NCI-H69 (cell line): ENCODE measurements at regions not wholly inside any gene's neighbourhood (a gene's known extent, or its start where the extent isn't known, plus 50 kb on each side); places are given as distances from the start of the nearest gene placed in this dataset.

Experiments
- DNase-seq: peaks from one replicate; lab custom pipeline; 2025; lab: John Stamatoyannopoulos, UW

- DNase-seq, result no peak
These were observed 214.3 kb upstream of the RSPO3 start for GRCh38 chr6:126904176-126904575.

DNA sequence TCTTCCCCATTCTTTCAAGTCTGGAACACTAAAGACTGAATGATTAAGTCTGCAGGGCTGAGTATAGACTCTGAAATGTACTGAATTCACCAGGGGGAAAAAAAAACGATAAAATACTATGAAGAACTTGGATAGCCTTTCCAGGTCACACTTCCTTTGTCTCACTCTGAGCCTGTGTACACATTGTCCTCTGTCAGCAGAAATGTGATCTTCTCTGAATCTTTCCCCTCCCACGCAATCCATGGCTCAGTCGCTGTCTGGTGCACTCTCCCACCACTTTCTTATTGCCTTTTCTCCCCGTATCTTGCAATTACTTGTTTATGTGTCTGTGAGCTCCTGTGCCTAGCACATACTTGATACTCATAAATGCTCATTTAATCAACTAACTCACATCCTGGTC is 212.6 kb upstream of the RSPO3 start:
- DNase-seq, result peak; percentile 44

GRCh38 chr6:126907312-126907711 is 211.2 kb upstream of the RSPO3 start:
- no peak for DNase-seq

GRCh38 chr6:126907996-126908395 is 210.5 kb upstream of the RSPO3 start:
- no peak for DNase-seq

DNA sequence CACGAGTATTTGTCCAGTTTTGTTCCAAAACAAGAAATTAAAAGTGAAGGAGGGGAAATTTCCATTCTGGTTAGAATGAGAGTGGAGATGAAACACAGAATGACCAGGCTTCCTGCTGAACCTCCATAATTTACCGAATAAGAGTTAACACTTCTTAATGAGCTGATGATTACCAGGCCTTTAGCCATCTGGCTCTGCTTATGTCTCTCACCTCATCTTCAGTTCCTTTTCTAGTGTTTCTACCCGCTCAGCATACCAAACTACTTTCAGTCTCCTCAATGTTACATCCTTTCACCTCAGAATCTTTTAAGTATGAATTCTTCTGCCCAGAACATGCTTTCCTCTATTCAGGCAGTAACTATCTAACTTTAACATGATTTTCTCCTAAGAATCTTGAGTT is 209.0 kb upstream of the RSPO3 start:
- peak; percentile 14 for DNase-seq

DNA sequence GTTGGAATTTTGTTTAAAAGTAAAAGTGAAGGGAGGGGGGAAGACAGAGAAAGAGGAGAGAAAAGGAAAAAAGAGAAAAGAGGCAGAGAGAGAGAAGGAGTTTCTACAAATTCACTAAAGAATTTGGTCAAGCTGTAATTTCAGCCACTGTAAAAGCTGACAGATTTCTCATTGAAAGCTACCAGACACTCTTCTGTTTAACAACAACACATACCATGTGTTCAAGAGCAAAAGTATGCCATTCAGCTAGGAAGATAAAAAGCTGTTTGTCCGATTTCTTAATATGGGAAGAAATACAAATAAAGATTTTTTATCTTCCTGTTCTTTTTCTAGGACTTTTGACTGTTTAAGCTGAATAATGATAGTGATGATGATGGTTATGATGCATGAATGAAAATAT is 204.8 kb upstream of the RSPO3 start:
- DNase-seq, result no peak

DNA sequence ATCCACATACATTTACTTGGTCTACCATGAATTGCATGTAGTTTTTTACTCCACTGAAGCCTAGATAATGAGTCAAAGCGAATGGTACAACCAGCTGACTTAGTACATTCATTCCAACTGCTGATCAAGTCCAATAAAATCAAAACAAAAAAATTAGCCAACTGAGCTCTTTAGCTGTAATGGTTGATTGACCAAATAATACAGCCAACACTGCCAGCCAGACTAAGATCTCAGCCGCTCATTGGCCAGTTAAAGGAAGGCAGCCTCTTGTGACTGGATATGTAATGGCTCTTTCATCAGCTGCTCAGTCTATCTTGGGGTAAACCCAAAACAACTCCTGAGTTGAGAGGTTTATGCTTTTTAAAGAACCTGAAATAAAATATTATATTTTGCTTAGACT is 204.3 kb upstream of the RSPO3 start:
- no peak for DNase-seq

- no peak for DNase-seq
These were observed 203.7 kb upstream of the RSPO3 start for GRCh38 chr6:126914801-126915200.

DNA sequence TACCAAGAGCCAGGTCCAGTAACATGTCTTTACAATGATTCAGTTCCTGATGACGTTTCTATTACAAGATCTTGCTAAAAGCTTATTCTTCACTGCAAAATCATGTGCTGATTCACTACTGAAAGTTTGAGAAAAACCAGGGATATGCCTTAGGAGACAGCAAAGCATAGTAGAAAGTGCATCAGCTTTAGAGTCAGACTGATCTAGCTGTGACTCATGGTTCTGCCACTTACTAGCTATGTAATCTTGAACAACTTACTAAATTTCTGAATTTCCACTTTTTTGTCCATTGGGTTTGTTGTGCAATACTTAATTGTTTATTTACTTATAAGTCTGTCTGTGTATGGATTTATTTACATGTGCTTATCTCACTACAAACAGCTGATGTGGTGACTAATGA is 198.5 kb upstream of the RSPO3 start:
- DNase-seq, result no peak

- DNase-seq, result no peak
These were observed 194.7 kb upstream of the RSPO3 start for GRCh38 chr6:126923807-126924206.

DNA sequence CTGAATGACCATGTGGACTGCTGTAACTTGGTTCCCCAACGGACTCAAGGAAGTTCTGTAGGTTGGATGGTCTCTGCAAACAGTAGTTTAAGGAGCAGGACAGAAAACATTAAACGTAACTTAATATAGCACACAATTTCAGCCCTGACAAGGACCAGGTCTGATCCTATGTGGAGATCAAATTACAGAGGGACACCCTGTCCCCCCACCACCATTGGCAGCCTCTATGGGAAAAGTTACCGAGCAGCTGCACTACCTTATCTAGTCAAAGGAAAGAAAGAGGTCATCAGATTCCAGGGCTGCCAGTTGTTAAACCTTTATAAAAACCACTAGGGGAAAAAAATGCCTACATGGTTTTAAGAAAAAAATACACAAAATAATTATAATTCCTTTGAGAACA is 191.5 kb upstream of the RSPO3 start:
- DNase-seq, result no peak

GRCh38 chr6:126927841-126928240 is 190.6 kb upstream of the RSPO3 start:
- no peak for DNase-seq

DNA sequence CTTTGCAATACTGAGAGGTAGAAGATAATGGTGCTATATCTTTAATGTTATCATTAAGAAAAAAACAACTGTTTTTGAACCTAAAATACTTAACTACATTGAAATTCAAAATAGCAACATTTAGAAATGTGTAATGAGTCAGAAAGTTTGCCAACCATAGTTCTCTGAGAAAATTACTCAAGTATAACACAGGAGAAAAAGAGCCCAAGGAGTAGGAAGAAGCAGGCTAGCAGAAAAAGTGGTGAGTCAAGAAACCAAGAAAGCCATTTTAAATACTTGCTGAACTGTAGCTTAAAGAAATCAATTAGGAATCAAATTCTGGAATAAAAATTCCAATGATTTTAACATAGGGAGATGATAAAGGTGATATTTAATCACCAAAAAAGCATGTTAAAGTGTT is 181.0 kb upstream of the RSPO3 start:
- DNase-seq, result no peak

DNA sequence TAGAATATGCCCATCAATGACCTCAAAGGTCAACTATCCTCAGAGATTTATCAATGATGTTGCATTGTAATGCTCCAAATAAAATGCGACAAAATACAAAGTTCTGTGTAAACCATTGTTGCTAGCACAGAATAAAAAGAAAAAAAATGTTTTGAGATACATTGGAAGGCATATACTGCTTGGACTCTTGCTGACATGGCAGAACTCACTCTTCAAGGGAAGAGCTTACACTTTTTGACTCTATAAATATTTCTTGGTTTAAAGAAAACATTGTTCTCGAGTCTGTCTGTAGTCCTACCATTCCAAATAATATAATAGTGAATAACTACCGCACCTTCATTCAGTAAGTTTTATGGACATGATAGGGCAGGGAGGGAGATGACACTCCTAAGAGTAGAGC is 178.7 kb upstream of the RSPO3 start:
- DNase-seq, result no peak

- no peak for DNase-seq
These were observed 176.7 kb upstream of the RSPO3 start for GRCh38 chr6:126941751-126942150.

DNA sequence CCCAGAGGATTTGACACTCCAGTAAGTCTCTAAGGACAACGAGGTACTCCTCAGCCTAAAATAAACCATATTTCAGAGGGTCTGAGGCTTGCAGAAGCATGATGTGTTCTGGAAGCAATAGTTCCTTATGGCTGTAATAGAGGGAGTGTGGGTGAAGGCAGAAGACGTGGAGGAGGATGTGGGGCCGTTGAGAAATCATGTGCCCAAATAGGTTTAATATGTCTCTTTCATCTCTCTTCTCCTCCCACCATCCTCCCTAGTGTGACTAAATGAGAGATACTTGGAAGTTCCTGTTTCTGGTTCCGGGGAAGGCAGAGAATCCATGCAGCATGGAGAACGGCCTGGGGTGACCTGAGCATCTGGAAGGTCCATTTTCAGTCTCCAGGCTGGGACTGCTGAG is 174.0 kb upstream of the RSPO3 start:
- no peak for DNase-seq

DNA sequence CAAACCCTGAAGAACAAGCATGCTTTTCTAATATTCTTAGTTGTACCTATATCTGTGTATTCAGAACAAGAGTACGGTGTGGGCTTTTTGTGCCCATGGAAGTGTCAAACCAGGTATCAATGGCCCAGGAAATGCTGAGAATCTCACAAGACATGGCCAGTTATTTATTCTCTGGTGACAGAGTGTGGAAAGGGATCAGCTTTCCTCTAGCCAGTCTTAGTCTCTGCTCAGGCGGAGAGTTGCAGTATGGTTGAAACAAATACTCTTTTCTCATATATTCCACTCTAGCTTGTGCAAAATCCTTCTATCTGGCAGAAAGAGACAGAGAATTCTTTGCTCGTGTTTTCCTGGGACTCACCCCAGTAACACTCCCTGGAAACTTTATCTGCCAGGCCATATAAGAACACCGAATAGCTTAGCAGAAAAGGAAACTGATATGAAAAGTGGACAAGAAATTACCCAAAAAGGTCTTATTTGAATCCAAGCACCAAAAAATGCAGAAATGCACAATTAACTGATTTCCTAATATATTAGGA is 173.3 kb upstream of the RSPO3 start:
- DNase-seq, result no peak

DNA sequence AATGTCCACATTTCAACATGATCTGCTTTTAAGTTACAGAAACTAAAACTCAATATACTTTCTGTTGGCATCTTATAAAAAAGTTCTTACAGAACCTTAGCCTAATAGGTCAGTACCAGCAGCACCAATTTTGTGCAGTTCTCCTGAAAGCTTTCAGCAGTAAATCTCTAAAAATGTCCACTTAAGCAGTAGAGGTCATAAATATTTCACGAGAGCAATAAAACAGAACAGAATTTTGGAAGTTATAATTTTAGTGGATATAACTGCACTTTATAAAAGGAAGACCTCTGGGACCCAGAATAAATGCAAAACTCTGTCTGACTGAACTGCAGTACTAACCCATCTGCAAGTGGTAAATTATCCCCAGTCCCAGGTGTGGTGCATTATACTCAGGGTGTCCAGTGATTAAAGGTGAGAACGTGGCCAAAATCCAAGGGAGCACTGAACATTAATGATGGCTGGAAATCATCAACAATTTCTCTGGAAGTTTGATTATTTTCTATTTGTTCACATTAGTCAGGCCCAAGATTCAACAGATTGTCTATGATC is 172.6 kb upstream of the RSPO3 start:
- DNase-seq, result no peak

- no peak for DNase-seq
These were observed 171.4 kb upstream of the RSPO3 start for GRCh38 chr6:126947070-126947469.

GRCh38 chr6:126949786-126950185 is 168.7 kb upstream of the RSPO3 start:
- no peak for DNase-seq

DNA sequence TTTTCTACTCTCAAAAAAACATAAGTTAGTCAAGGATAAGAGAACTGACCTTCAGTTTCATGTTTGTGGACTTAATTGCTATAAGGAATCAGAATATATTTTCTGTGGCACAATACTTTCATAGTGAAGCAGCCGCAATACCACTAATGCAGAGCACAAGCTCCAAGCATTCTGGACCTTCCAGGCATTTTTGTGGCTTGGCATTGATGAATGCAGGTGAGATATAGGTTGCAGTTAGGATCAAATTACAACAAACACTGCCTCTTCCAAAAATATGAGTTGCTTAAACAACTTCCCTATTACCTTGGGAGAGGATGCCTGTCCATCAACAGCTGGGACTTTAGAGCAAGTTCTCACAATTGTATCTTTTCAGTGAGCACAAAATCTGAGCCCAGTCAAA is 162.8 kb upstream of the RSPO3 start:
- peak; percentile 59 for DNase-seq

GRCh38 chr6:126957721-126958120 is 160.8 kb upstream of the RSPO3 start:
- DNase-seq, result no peak

- DNase-seq, result no peak
These were observed 158.7 kb upstream of the RSPO3 start for GRCh38 chr6:126959765-126960164.

DNA sequence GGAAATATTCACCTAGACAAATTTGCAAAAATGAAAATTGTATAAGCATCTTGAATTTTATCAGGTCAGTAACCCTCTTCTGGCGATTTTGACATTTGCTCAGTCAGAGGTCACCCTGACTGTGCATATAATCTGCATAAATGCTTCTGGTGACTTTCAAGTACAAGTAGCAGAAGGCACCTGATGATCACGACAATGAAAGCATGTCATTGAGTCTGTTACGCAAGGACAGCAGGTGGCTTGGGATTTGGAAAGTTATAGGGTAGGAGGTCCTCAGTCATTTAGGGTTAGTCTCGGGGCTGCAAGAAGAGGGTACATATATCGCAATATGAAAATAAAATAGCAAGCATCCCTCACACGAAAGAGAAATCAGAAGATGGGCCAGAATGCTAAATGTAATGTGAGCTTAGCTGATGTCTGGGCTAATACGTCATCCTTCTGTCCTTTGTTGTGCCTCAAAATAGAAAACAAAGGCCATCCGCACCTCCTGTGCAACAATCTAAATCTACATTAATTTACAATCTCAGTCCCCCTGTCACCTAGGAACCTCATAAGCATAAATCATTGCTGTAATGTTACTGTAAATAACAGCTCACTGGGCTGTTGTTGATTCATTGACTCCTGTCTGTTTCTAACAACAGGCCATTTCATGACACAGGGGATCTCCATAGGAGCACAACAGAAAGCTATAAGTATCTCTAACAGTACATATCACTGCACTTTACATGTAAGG is 155.2 kb upstream of the RSPO3 start:
- peak; percentile 79 for DNase-seq
